ENCODE measurements at regions not wholly inside any gene's neighbourhood (a gene's known extent, or its start where the extent isn't known, plus 50 kb on each side); places are given as distances from the start of the nearest gene placed in this dataset.

DNA sequence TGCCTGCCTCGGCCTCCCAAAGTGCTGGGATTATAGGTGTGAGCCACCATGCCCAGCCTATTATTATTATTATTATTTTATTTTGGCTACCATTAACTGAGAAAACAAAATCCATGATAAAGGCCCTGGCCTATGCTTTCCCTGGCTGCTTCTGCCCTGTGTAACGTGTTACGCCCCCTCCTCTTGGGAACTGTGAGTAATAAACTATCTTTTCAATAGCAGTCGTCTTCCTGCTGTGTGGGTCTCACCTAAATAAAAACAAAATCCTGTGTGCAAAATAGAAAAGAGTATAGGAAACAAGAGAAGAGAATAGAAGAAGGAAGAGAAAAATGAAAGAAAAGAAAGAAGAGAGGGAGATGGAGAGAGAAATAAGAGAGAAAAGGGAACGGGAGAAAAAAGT, 237.0 kb downstream of the MIAT start:
- Histone ChIP-seq H3K9me3 (ENCODE audit: control insufficient read depth, low read length) (no peaks in the 10 kb centered on the region), H3K27ac (no peak overlapping the region), H3K4me1 (no peaks in the 10 kb centered on the region), H3K4me2 (ENCODE audit: low read length) (no peak overlapping the region), H3K79me2 (no peaks in the 10 kb centered on the region), H3K4me3 (ENCODE audit: low read depth, low read length) (no peak overlapping the region), H3K27me3 (ENCODE audit: control insufficient read depth, insufficient read depth, low read length) (no peaks in the 10 kb centered on the region), H2AFZ (no peak overlapping the region), H3K36me3 (ENCODE audit: control insufficient read depth, insufficient read depth, low read length) (no peaks in the 10 kb centered on the region), H3K9ac (no peak overlapping the region)
- TF ChIP-seq, protein P1, sequence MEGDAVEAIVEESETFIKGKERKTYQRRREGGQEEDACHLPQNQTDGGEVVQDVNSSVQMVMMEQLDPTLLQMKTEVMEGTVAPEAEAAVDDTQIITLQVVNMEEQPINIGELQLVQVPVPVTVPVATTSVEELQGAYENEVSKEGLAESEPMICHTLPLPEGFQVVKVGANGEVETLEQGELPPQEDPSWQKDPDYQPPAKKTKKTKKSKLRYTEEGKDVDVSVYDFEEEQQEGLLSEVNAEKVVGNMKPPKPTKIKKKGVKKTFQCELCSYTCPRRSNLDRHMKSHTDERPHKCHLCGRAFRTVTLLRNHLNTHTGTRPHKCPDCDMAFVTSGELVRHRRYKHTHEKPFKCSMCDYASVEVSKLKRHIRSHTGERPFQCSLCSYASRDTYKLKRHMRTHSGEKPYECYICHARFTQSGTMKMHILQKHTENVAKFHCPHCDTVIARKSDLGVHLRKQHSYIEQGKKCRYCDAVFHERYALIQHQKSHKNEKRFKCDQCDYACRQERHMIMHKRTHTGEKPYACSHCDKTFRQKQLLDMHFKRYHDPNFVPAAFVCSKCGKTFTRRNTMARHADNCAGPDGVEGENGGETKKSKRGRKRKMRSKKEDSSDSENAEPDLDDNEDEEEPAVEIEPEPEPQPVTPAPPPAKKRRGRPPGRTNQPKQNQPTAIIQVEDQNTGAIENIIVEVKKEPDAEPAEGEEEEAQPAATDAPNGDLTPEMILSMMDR (IDR thresholded peaks at IDR 0.05) = no peak

DNA sequence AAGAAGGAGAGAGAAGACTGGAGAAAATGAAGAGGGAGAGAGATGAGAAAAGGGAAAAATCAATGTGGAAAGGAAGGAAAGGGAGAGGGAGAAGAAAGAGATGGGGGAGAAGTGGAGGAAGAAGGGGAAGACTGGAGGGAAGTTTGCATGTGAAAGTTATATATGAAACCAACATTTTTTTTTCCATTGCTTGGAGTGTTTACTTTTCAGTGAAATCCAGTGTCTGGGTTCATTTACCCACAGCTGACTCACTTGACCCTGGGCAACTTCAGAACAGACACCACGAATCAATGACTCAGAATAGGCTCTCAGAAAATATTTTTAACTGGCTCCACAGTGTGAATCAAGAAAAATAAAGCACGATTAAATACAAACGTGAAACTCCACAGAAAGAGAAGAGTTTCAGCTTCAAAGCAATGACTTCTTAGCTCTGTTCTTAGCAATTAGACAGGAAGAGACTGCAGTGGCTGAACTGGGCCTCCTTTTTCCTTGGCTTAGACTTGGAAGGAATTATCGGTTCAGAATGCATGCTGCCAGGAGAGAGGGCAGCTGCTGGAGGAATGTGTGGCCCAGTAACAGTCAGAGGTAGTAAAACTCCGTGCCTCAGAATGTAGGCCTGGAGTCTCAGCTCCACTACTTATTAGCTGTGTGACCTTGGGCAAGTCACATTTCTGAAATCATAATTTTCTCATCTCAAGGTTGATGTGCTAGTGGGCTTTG, 237.5 kb downstream of the MIAT start:
- Histone ChIP-seq H3K27me3 (ENCODE audit: control insufficient read depth, insufficient read depth, low read length) (no peaks in the 10 kb centered on the region), H3K36me3 (ENCODE audit: control insufficient read depth, insufficient read depth, low read length) (no peaks in the 10 kb centered on the region), H2AFZ (no peak overlapping the region), H3K79me2 (no peaks in the 10 kb centered on the region), H3K27ac (no peak overlapping the region), H3K4me2 (ENCODE audit: low read length) (no peak overlapping the region), H3K4me1 (no peaks in the 10 kb centered on the region), H3K9me3 (ENCODE audit: control insufficient read depth, low read length) (no peaks in the 10 kb centered on the region), H3K4me3 (ENCODE audit: low read depth, low read length) (no peak overlapping the region), H3K9ac (no peak overlapping the region)
- TF ChIP-seq, protein P1 (IDR thresholded peaks at IDR 0.05) = no peak

DNA sequence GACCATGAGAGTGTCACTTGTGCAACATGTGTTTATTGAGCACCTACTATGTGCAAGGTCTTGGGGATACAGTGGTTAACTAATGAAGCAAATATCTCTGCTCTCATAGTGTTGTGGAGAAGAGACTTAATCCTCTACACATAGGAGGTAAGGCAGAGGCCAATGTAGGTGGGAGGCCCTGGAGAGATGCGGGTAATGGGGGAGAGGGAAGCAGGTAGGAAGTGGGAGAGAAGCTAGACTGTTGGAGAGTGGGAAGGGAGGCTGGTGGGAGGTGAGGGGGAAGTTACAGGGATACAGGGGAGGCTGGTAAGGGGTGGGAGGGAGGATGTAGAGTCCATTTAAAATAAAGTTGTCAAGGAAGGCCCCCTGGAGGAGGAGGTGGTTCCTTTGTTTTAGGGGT, 240.0 kb downstream of the MIAT start:
- Histone ChIP-seq H3K27ac (no peak overlapping the region), H3K27me3 (ENCODE audit: control insufficient read depth, insufficient read depth, low read length) (no peaks in the 10 kb centered on the region), H3K9ac (no peak overlapping the region), H3K36me3 (ENCODE audit: control insufficient read depth, insufficient read depth, low read length) (no peaks in the 10 kb centered on the region), H3K4me2 (ENCODE audit: low read length) (no peak overlapping the region), H3K4me3 (ENCODE audit: low read depth, low read length) (no peak overlapping the region), H3K79me2 (no peaks in the 10 kb centered on the region), H3K4me1 (no peaks in the 10 kb centered on the region), H3K9me3 (ENCODE audit: control insufficient read depth, low read length) (no peaks in the 10 kb centered on the region), H2AFZ (no peak overlapping the region)
- TF ChIP-seq, protein P1 (IDR thresholded peaks at IDR 0.05) = no peak

DNA sequence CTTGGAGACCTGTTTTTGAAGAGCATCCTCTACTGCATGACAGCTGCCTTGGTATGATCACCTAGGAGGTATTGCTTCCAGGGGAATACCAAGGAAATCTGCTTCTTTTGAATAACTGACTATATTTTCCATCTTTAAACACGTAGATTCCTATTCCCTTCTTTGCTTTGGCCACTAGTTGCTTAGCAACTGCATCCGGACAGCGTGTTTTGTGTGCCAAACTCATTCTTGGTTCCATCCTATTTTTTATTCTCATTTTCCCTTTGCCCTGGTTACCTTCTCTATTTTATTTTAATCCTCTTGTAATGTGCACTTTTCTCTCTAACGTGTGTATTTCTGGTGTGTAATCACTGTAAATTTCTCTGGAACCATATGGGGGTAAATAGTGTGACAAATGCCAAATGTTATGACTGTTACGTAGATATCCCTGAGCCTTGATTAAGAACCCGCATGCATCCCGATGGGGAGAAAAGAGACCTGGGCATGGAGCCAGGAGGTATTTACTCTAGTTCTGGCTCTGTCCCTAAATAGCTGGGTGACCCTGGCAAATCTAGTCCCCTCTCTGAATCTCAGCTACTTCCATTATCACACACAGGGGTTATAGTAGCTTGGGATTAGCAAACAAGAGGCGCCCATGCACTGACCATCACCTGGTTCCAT, 241.7 kb downstream of the MIAT start:
- H2AFZ ChIP-seq = no peak overlapping the region
- no peaks in the 10 kb centered on the region for H3K27me3 ChIP-seq (ENCODE audit: control insufficient read depth, insufficient read depth, low read length)
- no peak overlapping the region for H3K27ac ChIP-seq
- H3K4me3 ChIP-seq (ENCODE audit: low read depth, low read length) = no peak overlapping the region
- H3K36me3 ChIP-seq (ENCODE audit: control insufficient read depth, insufficient read depth, low read length) = no peaks in the 10 kb centered on the region
- no peak overlapping the region for H3K4me2 ChIP-seq (ENCODE audit: low read length)
- H3K79me2 ChIP-seq = no peaks in the 10 kb centered on the region
- H3K9me3 ChIP-seq (ENCODE audit: control insufficient read depth, low read length) = no peaks in the 10 kb centered on the region
- H3K9ac ChIP-seq = no peak overlapping the region
- TF ChIP-seq, protein P1 (IDR thresholded peaks at IDR 0.05) = no peak
- no peaks in the 10 kb centered on the region for H3K4me1 ChIP-seq

DNA sequence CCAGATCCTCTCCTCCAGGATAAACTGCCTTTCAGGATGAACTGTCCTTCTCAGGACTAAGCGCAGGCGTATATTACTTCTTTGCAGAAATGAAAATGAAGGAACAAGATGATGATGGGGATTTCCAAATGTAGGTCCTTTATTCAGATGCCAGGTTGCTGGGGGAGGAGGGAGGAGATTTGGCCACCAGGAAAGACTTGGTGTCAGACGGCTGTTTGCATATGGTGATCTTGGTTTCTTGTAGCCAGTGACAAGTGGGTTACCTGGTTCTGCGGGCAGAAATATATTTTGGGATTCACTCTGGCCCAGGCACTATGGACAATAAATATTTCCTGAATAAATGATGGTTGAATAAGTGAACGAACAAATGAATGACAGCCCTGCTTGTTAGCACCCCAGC, 243.4 kb downstream of the MIAT start:
- Histone ChIP-seq H3K79me2 (no peaks in the 10 kb centered on the region), H2AFZ (no peak overlapping the region), H3K27me3 (ENCODE audit: control insufficient read depth, insufficient read depth, low read length) (no peaks in the 10 kb centered on the region), H3K4me3 (ENCODE audit: low read depth, low read length) (no peak overlapping the region), H3K36me3 (ENCODE audit: control insufficient read depth, insufficient read depth, low read length) (no peaks in the 10 kb centered on the region), H3K9ac (no peak overlapping the region), H3K27ac (no peak overlapping the region), H3K4me1 (no peaks in the 10 kb centered on the region), H3K9me3 (ENCODE audit: control insufficient read depth, low read length) (no peaks in the 10 kb centered on the region), H3K4me2 (ENCODE audit: low read length) (no peak overlapping the region)
- TF ChIP-seq, protein P1 (IDR thresholded peaks at IDR 0.05) = no peak
